ENCODE measurements at regions not wholly inside any gene's neighbourhood (a gene's known extent, or its start where the extent isn't known, plus 50 kb on each side); places are given as distances from the start of the nearest gene placed in this dataset.

DNA sequence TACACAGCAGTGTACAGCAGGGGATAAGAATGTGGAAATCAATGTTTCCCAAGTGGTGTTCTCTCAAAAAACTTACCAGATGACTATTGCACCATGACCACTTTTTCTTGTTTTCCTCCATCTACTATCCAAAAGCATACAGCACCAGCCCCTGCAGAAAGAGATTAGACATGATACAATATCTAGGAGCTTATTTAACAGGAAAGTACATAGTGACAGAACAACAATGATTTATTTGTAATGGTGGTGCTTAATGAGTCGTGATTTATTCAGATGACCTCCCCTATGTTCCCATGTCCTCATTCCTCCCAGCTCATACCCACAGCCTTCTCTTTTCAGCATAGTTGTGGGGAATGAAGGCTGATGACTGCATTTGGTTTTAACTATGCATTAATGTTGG is 413.6 kb downstream of the BTG1 start:
- Histone ChIP-seq H3K36me3 (replicated peaks; ENCODE audit: low read depth, low read length) (no peaks in the 10 kb centered on the region), H4K20me1 (ENCODE audit: insufficient read depth, low read length) (no peaks in the 10 kb centered on the region), H3K9ac (ENCODE audit: low read length) (no peak overlapping the region), H3K27me3 (ENCODE audit: low read depth, low read length) (no peaks in the 10 kb centered on the region), H3K4me2 (ENCODE audit: low read length) (no peak overlapping the region), H3K27ac (ENCODE audit: low read length) (no peak overlapping the region), H3K79me2 (ENCODE audit: low read length) (no peaks in the 10 kb centered on the region), H3K4me3 (ENCODE audit: low read length) (no peak overlapping the region), H3K4me1 (ENCODE audit: low read length) (no peaks in the 10 kb centered on the region), H2AFZ (ENCODE audit: low read depth, low read length) (no peak overlapping the region), H3K9me3 (ENCODE audit: insufficient read depth, low read length) (no peaks in the 10 kb centered on the region)
- TF ChIP-seq, protein P1, sequence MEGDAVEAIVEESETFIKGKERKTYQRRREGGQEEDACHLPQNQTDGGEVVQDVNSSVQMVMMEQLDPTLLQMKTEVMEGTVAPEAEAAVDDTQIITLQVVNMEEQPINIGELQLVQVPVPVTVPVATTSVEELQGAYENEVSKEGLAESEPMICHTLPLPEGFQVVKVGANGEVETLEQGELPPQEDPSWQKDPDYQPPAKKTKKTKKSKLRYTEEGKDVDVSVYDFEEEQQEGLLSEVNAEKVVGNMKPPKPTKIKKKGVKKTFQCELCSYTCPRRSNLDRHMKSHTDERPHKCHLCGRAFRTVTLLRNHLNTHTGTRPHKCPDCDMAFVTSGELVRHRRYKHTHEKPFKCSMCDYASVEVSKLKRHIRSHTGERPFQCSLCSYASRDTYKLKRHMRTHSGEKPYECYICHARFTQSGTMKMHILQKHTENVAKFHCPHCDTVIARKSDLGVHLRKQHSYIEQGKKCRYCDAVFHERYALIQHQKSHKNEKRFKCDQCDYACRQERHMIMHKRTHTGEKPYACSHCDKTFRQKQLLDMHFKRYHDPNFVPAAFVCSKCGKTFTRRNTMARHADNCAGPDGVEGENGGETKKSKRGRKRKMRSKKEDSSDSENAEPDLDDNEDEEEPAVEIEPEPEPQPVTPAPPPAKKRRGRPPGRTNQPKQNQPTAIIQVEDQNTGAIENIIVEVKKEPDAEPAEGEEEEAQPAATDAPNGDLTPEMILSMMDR (IDR thresholded peaks at IDR 0.05; ENCODE audit: low read depth, low read length), result no peak
- TF ChIP-seq EZH2phosphoT487 (IDR thresholded peaks at IDR 0.05; ENCODE audit: low read depth), result no peak

DNA sequence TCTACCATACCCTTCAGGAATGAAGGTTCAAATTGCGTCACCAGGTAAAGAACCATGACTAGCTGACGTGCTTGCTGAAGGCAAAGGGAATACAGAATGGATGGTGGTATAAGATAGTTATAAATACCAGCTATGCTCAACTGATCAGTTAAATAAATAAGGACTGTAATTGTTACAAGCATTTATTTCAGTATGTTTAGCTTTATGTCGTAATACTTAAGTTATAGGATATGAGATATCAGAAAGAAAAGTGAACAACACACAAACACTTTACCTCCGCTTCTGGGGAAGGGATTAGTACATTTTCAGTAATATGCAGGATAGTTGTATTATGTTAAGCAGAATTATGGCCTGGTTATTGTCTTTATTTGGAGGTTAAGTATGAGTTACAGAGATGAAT is 416.1 kb downstream of the BTG1 start:
- H3K9me3 ChIP-seq (ENCODE audit: insufficient read depth, low read length), result no peaks in the 10 kb centered on the region
- H3K27me3 ChIP-seq (ENCODE audit: low read depth, low read length), result no peaks in the 10 kb centered on the region
- H3K4me2 ChIP-seq (ENCODE audit: low read length), result no peak overlapping the region
- no peak for TF ChIP-seq EZH2phosphoT487 (IDR thresholded peaks at IDR 0.05; ENCODE audit: low read depth)
- TF ChIP-seq, protein P1 (IDR thresholded peaks at IDR 0.05; ENCODE audit: low read depth, low read length), result no peak
- no peak overlapping the region for H3K4me3 ChIP-seq (ENCODE audit: low read length)
- H3K79me2 ChIP-seq (ENCODE audit: low read length), result no peaks in the 10 kb centered on the region
- H2AFZ ChIP-seq (ENCODE audit: low read depth, low read length), result no peak overlapping the region
- H3K36me3 ChIP-seq (replicated peaks; ENCODE audit: low read depth, low read length), result no peaks in the 10 kb centered on the region
- no peaks in the 10 kb centered on the region for H3K4me1 ChIP-seq (ENCODE audit: low read length)
- no peaks in the 10 kb centered on the region for H4K20me1 ChIP-seq (ENCODE audit: insufficient read depth, low read length)
- H3K9ac ChIP-seq (ENCODE audit: low read length), result no peak overlapping the region
- H3K27ac ChIP-seq (ENCODE audit: low read length), result no peak overlapping the region

DNA sequence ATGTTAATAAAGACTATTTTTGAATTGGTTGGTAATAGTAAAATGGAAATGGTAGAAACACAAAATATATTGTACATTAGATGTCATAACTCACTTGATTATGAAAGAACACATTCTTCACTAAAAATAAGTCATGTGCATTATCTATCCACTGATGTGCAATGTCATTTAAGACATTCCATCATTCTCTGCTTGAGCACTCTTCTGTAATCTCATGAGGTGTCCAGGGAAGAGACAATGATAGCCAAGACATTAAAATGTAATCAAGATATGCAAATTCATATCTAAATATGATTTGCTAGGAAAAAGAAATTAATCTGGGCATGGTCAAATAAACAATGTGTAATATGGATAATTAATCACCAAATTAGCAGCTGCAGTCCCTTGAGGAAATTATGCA is 422.5 kb downstream of the BTG1 start:
- H3K9ac ChIP-seq (ENCODE audit: low read length), result no peak overlapping the region
- H3K9me3 ChIP-seq (ENCODE audit: insufficient read depth, low read length), result no peaks in the 10 kb centered on the region
- no peaks in the 10 kb centered on the region for H3K79me2 ChIP-seq (ENCODE audit: low read length)
- H3K4me3 ChIP-seq (ENCODE audit: low read length), result no peak overlapping the region
- TF ChIP-seq, protein P1 (IDR thresholded peaks at IDR 0.05; ENCODE audit: low read depth, low read length), result no peak
- TF ChIP-seq EZH2phosphoT487 (IDR thresholded peaks at IDR 0.05; ENCODE audit: low read depth), result no peak
- H3K4me1 ChIP-seq (ENCODE audit: low read length), result peaks cover 4% of the 10 kb centered on the region; the same call in 1 of the 2 replicates
- H3K4me2 ChIP-seq (ENCODE audit: low read length), result no peak overlapping the region
- no peaks in the 10 kb centered on the region for H3K36me3 ChIP-seq (replicated peaks; ENCODE audit: low read depth, low read length)
- no peak overlapping the region for H2AFZ ChIP-seq (ENCODE audit: low read depth, low read length)
- H3K27me3 ChIP-seq (ENCODE audit: low read depth, low read length), result no peaks in the 10 kb centered on the region
- H3K27ac ChIP-seq (ENCODE audit: low read length), result no peak overlapping the region
- H4K20me1 ChIP-seq (ENCODE audit: insufficient read depth, low read length), result no peaks in the 10 kb centered on the region

DNA sequence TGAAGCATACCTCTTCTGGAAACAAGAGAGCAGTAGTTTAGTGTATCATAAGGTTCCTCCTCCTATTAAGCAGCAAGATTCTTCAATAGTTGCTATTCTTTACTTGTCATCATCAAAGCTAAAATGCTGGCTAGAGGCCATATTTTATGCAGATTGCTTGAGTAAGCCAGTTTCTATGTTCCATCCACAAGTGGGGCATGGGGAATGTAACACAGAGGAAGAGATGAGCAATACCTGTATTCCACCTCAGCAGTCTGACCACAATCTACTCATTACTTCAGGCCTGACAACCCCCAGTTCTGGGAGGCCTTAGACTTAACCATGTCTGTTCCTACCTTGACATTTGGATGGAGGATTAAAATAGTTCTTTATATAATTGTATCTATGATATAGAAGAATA is 423.6 kb downstream of the BTG1 start:
- no peak overlapping the region for H3K4me2 ChIP-seq (ENCODE audit: low read length)
- no peak overlapping the region for H2AFZ ChIP-seq (ENCODE audit: low read depth, low read length)
- no peaks in the 10 kb centered on the region for H3K9me3 ChIP-seq (ENCODE audit: insufficient read depth, low read length)
- TF ChIP-seq, protein P1 (IDR thresholded peaks at IDR 0.05; ENCODE audit: low read depth, low read length), result no peak
- TF ChIP-seq EZH2phosphoT487 (IDR thresholded peaks at IDR 0.05; ENCODE audit: low read depth), result no peak
- H3K79me2 ChIP-seq (ENCODE audit: low read length), result no peaks in the 10 kb centered on the region
- H3K4me1 ChIP-seq (ENCODE audit: low read length), result peaks cover 4% of the 10 kb centered on the region; the same call in 1 of the 2 replicates
- H3K27ac ChIP-seq (ENCODE audit: low read length), result no peak overlapping the region
- no peaks in the 10 kb centered on the region for H3K27me3 ChIP-seq (ENCODE audit: low read depth, low read length)
- H4K20me1 ChIP-seq (ENCODE audit: insufficient read depth, low read length), result no peaks in the 10 kb centered on the region
- H3K36me3 ChIP-seq (replicated peaks; ENCODE audit: low read depth, low read length), result no peaks in the 10 kb centered on the region
- H3K9ac ChIP-seq (ENCODE audit: low read length), result no peak overlapping the region
- H3K4me3 ChIP-seq (ENCODE audit: low read length), result no peak overlapping the region

Data from OCI-LY3 (cell line).